Activated CD4-positive, alpha-beta T cell treated with anti-CD3 and anti-CD28 coated beads, Interleukin-2, Interleukin-6, amounts not matched to agents 100 ng/mL and 50 ng/mL, durations not matched to agents 16 hours and 8 hours (primary cell): ENCODE measurements at regions not wholly inside any gene's neighbourhood (a gene's known extent, or its start where the extent isn't known, plus 50 kb on each side); places are given as distances from the start of the nearest gene placed in this dataset.

Source experiments
- DNase-seq: peaks from one replicate; pipeline ENCODE4 v3.0.0-alpha.2; 2020

DNA sequence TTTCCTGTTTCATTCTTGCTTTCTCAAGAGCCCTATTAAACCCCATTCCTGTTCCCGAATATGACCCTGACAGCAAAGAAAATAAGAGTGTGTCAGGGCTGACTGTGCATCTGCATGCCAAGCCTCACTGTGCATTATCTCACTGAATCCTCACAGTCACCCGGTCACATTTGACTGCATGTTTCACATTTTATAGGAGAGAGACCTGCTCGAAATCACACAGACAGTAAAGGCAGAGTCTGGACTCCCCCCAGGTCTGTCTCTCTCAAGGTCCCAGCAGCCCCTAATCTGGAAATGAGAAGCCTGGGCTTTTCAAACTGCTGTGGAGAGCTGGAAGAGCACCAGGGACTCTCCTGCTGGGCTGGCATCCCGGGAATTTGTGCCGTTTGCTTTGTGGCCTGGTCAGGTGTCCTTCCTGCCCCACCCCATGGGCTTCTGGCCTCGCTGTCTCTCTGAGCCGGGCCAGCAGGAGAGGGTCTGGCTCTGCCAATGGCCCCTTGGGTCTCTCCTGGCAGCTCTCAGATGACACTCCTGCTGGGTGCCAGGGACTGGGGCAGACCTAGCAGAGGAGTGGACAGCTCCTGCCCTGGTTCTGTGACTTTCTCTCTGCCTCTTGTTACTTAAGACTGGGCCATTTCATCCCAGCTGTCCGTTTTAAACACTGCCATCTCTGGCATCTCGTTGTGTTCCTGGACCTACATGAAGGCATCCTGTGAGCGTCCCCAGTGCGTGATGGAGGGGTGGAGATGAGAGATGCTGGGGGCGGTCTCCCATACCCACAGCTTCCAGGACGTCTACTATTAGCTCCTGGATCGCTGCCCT lies 173.6 kb downstream of the ARHGAP12 start:
- DNase-seq = no peak

DNA sequence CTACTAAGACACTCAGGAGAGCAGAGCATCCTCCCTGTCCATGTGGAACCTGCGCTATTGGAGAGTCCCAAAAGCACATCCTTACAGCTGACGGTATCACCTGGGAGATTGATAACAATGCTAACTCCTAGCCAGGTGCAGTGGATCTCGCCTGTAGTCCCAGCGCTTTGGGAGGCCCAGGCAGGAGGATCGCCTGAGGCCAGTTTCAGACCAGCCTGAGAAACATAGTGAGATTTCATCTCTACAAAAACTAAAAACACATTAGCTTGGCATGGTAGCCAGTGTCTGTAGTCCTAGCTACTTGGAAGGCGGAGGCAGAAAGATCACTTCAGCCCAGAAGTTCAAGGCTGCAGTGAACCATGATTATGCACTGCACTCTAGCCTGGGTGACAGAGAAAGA lies 174.9 kb downstream of the ARHGAP12 start:
- no peak for DNase-seq

DNA sequence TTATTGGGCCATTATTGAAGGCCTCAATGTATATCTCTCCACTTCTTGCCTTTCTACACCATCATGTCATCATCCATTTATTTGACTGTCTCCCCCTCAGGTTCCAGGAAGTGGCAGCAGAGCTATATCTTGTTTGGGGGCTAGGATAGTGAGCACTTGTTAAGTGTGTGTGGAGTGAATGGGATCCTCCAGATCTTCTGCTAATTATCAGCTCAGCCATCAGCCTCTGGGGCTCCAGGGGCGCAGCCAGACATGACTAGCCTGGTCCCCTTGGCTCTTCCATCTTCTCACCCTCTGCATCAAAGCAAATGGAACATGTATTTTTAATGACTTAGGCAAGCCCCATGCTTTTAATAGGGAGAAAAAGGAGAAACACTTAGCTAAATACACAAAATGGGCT lies 176.5 kb downstream of the ARHGAP12 start:
- DNase-seq = no peak

DNA sequence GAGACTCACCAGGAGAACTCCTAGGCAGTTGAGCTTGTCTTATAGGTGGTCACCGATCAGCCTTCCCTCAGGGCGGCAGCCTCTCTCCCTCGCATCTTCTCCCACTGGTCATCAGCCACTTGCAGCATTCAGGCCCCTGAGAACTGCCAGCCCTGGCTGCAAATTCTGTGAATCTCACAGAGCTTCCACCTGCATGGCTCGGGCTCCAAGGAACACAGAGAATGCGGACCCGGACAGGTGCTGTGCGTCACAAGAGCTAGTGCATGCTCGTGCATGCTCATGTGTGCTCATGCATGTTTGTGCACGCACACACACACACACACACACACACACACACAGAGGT lies 176.9 kb downstream of the ARHGAP12 start:
- no peak for DNase-seq

DNA sequence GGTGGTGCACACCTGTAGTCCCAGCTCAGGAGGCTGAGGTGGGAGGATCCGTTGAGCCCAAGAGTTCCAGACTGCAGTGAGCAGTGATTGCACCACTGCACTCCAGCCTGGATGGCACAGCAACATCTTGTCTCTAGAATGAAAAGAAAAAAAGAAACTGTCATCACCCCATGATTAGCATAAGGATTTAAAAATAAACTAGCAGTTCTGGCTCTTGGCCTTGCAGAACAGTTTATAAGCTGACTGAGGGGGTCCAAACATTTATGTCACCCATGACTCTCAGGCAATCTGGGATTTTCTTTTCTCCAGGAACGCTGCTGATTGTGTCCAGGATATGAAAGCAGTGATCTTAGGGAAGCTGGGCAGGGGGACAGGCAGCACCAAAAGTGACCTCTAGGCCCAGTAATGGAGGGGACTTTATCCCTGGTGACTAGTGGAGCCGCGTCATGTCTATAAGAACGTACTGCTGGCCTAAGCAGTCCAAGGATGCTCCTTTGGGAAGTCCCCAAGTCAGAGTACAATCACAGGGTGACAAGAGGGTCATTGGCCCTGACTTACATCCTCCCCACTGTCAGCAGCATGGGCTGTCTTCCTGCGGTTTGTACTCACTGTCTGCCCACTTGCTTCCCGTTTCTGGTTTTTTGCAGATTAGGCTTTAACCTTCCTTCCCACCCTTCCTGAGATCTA lies 177.4 kb downstream of the ARHGAP12 start:
- DNase-seq = no peak

DNA sequence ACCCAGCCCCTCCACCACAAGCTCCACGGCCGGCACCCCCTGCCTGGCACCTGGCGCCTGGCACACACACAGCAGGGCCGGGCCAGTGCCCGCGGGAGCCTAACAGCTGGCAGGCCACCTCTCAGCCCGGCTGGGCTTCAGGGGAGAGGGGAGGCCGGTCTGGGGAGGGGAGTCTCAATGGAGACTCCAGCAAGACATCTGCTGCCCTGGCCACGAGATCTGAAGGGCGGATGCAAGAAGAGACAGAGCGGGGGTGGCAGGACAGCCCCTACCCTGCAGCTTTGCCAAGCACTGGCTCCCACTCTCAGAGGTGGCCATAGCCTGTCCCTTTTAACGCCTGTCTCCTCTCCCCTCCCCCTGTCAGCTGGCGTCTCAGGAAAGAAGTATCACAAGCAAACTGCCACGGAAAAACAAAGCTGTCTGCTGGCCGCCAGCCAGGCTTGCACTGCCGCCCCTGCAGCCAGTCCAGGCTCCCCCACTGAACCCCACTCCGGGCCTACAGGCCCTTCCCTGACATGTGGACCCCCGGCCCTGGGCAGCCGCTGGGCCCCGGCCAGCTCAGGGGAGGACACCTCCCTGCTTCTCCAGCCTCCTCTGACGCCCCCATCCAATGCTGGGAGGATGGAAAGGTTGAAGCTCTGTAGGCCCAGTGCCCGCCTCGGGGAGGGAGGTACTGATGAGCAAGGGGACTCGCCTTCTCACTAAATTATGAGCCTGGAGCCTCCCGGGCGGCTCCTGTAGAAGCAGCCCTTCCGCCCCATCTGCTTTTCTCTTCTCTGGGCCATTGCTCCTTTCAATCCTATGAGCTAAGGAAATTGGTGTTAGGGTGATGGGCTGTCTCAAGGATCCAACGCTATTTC lies 178.4 kb downstream of the ARHGAP12 start:
- DNase-seq = no peak

DNA sequence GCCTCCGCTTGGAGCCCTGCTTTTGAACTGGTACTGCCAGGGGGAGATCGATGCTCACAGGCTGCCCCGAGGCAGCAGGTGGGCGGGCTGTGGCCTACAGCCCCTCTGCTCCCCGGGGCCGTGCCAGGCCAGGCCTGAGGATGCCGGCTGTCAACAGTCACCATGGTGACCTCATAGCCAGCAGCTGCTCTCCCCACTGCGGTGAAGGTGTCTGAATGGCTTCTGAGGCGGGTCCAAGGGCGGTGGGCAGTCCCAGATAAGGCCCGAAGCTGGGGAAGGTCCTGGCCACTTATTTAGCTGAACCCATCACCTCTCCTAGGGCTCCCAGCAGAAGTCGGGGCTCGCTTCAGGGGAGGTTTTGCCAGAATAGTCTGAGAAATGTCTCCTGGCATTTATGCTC lies 179.3 kb downstream of the ARHGAP12 start:
- DNase-seq = no peak

DNA sequence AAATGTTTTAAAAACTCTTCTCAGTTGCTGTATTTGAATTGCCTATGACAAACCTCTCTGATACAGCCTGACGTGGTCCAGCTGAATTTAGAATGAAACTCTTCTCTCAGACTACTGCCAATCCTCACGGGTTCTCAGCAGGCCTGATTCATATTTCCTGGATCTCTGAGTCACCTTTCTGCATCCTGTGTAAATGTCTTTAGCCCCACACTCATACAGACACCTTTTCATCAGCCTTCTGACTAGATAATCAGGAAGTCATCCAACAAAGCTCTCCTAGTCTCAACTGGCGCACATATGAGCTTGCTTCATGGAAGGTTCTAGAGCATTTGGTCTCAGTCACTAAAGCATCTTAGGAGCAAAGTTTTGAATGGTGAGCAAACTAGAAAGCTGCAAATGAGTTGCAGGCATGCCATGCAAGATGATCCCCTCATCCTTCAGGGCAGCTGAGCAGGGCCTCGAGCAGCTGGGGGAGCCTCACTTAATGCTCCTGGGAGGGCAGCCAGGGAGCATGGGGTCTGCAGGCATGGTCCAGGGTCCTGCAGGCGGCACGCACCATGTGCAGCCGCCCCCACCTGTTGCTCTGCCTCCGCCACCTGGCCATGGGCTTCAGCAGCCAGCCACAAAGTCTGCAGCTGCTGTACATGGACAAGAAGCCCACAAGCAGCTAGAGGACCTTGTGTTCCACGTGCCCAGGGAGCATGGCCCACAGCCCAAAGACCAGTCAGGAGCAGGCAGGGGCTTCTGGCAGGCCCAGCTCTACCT lies 182.8 kb downstream of the ARHGAP12 start:
- peak; percentile 90 for DNase-seq

DNA sequence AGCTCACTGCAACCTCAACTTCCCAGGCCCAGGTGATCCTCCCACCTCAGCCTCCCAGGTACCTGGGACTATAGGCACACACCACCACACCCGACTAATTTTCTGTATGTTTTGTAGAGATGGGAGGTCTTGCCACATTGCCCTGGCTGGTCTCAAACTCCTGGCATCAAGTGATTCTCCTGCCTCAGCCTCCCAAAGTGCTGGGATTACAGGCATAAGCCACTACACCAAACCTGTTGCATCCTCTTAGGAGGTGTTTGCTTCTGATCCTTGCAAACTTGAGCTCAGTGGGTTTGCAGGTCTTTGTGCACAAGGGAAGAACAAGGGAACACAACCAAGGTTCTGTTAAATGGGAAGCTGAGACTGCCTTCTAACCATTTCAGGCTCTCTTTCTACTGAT lies 184.6 kb downstream of the ARHGAP12 start:
- DNase-seq = no peak

DNA sequence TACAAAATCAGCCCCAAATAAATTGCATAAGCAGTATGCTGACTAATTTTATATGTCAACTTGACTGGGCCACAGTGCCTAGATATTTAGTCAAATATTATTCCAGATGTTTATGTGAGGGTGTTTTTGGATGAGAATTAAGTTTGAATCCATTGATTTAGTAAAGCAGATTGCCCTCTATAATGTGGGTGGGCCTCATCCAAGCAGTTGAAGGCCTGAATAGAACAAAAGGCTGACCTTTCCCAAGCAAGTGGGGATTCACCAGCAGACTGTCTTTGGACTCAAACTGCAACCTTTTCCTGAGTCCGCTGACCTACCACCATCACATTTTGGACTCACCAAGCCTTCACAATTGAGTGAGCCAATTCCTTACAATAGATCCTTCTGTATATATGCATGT lies 186.4 kb downstream of the ARHGAP12 start:
- no peak for DNase-seq

DNA sequence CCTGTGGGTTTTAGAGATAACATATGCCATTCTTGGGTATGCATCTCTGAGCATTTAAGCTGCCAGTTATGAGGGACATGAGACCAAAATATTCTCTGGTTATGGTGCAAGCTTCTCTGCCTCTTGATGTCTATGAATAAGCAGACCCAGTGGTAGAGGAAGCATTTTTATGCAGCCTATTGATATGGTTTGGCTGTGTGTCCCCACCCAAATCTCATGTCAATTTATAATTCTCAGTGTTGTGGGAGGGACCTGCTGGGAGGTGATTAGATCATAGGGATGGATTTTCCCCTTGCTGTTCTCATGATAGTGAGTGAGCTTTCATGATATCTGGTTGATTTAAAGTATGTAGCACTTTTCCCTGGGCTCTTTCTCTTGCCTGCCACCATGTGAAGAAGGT lies 187.2 kb downstream of the ARHGAP12 start:
- no peak for DNase-seq

DNA sequence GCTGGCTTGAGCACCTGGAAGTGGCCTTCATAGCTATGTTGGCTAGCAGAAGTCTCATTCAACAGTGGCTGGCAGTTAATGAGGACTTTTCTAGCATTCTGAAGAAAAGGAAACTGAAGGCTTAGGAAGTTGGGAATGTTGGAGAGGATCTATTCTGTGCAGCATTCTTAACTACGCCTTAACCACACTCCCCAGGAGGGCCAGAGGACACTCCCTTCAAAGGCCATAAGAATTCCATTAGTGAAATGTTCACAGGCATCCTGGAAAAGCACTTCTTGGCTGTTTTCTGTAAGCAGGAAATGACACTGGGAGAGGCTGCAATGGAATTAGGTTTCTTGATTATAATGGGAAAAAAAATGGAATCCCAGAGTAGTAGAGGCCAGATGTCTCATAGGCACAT lies 188.9 kb downstream of the ARHGAP12 start:
- DNase-seq = no peak

DNA sequence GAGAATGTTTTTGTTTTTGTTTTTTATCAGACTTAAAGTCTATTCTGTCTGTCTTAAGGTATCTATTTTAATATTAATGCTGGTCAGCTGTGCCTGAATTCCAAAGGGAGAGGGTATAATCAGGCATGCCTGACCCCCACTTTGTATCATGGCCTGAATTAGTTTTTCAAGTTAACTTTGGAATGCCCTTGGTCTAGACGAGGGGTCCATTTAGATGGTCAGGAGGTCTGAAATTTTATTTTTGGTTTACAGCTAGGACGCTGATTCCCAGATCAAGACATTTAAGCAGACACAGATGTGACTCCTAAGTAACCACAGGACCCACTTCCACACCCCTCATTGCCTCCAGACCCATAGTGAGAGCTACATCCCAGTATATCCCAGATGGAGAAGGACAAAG lies 189.5 kb downstream of the ARHGAP12 start:
- no peak for DNase-seq

DNA sequence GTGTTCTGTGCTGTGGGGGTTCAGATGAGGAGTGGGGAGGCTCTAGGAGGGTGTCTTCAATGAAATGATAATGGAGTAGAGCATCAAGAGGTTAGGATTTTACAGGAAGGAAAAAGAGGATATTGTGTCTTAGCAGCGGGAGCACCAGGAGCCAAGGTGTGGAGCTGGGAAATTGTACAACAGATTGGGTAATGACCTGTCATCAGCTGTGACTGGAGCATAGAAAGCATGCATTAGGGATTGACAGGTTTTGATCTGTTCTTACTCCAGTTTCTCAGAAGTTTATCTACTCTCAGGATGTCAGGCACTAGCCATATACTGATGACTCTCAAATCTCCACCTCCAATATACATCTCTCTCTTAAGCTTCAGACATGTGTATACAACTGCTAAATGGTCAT lies 196.9 kb downstream of the ARHGAP12 start:
- no peak for DNase-seq

DNA sequence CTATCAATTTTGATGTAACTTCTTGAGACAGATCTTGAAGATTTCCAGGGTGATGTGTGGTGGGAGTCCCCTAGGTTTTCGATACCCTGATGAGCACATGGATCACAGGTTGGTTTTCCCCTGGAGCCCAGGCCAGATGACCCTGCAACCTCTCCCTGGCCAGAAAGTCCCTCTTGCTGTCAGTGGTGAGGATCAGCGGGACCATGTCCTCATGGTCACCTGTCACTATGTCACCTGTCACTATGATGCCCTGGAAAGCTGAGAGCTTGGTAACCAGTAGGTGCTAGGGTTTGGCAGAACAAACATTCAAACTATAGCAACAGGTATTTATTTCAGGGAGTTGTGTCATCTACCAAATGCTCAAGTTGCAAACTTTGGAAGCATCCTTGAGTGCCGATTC lies 197.9 kb downstream of the ARHGAP12 start:
- no peak for DNase-seq

DNA sequence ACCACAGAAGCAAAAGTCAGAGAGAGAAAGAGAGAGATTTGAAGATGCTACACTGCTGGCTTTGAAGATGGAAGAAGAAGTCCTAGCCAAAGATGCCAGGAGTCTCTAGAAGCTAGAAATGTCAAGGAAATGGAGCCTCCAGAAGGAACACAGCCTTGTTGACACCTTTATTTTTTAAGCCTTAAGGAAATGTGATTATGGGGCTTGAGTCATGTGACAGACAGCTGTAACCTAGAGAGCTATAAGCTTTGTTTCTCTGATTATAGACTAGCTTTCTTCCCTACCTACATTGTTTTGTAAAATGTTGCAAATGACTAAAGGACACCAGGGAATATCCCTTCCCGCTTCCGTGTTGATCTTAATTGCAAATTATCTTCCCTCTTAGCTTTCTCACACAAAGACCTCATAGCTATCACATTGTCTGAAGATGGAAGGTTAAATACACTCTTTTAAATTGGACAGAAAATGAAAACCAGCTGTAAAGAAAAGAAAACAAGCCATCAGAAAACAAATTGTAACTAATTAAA lies 199.9 kb downstream of the ARHGAP12 start:
- DNase-seq = no peak

DNA sequence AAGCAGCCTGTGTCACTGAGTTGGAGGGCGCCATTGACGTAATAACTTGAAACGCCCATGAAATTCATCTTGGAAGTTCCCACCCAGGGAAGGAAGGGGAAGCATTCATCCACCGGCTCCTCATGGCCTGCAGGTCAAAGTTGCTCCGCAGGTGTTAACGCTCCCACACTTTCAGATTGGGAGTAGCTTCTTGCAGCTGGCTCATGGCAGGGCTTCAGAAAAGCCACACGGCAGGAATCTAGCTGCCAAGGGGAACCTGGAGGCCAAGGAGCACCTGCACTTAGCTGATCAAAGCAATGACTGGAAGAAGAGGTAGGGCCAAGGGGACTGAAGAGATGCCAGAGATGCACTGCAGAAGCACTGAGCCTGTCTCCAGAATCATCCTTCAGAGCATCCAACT lies 203.2 kb downstream of the ARHGAP12 start:
- DNase-seq = no peak

DNA sequence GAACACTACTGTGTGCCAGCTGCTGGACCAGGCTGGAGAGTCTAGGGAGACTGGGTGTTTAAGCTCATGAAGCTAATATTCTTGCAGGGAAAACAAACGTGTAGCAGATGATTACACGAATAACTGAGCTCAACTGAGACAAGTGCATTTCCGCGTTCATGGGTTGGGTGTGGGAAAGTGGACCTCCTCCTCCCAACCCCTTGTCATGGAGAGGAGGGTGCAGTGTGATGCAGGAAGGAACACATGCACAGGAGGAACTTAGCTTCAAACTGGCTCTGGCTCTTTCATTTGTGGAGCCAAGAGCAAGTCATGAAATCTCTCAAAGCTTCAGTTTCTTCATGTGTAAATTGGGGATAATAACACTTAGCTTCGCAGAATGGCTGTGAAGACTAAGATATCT lies 204.3 kb downstream of the ARHGAP12 start:
- no peak for DNase-seq

DNA sequence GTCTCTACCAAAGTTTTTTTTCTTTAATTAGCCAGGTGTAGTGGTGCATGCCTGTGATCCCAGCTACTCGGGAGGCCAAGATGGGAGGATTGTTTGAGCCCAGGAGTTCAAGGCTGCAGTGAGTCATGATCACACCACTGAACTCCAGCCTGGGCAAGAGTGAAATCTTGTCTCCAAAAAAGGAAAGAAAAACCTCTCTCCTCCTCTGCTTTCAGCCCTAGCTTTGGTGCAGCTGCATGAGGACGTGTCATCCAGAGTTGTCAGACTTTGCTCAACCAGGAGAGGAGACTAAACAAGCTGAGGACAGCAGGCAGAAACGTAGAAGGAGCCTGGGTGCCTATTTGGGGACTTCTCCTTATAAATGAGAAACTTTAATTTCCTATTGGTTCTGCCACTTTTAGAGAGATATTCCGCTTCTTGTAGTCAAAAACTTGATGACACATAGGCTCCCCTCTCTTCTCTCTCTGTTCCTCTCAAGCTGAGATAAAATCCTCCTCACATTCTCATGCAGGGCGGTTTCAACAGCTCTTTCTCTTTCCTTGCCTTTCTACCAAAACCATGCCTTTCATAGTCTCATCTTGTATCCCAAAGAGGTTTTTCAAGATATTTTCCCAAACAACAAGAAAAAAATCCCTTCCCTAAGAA lies 205.4 kb downstream of the ARHGAP12 start:
- DNase-seq = no peak

DNA sequence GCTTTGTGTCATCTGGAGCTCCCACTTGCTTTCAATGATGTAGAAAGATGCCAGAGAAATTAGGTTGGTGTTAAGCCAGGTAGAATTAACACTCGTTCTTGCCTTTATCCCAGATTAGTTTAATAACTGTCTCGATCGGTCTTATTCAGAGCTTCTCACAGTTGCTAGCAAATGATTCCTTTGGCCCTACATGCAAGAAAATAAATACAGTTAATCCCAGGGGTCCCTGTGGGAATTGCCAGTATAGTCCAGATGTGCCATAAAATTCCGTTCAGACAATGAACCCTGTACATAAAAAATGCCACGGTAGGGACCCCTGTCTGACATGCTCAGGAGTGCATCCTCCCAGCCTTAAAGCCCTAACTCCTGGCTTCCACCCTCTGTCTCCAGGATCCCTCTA lies 207.5 kb downstream of the ARHGAP12 start:
- DNase-seq = no peak

DNA sequence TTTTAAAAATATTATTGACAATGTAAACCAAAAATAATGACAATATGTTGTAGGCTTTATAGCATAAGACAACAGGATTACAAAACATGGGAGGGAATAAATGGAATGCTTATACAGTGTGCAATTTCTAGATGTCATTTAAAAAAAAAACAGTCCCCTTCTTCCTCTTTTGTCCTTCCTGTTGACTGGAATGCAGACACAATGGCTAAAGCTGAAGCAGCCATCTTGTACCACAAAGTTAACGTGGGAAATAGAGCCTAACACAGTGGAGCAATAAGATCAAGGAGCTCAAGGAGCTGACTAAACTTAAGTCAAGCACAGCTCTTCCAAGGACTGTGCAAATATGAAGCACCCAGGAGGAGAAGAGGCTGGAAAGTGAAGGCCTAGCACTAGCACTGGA lies 208.1 kb downstream of the ARHGAP12 start:
- DNase-seq = no peak

DNA sequence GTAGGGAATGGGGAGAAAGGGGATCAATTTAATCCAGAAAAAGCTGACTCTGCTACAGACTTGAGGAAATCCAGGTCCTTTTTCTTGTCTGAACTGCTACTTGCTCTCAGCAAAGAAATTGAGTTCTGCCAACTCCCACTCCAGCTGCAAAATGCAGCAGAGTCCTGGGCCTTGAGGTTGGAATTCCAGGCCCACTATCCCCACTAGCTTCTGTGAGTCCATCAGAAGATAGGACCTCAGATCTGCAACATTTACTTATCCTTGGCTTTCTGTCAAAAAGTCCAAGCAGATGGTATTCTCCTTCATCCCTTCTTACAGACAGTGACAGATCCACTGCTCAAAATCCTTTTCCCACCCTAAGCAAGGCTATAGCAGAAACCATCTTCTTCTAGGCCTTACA lies 219.2 kb downstream of the ARHGAP12 start:
- DNase-seq = no peak
